ENCODE measurements at regions not wholly inside any gene's neighbourhood (a gene's known extent, or its start where the extent isn't known, plus 50 kb on each side); places are given as distances from the start of the nearest gene placed in this dataset.

- no peaks in the 10 kb centered on the region for H3K4me1 ChIP-seq (ENCODE audit: control insufficient read depth, insufficient read depth, low read length)
- H3K9me3 ChIP-seq (ENCODE audit: control insufficient read depth, low read length) = no peaks in the 10 kb centered on the region
- H3K4me3 ChIP-seq (ENCODE audit: insufficient read depth, low read depth, low read length) = no peak overlapping the region
- no peaks in the 10 kb centered on the region for H3K36me3 ChIP-seq (ENCODE audit: control insufficient read depth, insufficient read depth, low read length)
- no peaks in the 10 kb centered on the region for H3K27me3 ChIP-seq (ENCODE audit: control insufficient read depth, insufficient read depth, low read length, poor library complexity, severe bottlenecking)
- WGBS, 2 experiments = 93 to 94% methylated on average over 1 of the region's 1 CpG
- no peak overlapping the region for H3K27ac ChIP-seq (ENCODE audit: insufficient read depth, low read depth, low read length, poor library complexity, severe bottlenecking)
Measured at GRCh38 chr4:23481566-23481965, 408.3 kb downstream of the PPARGC1A start.

GRCh38 chr4:23477905-23478304, 411.9 kb downstream of the PPARGC1A start:
- Histone ChIP-seq H3K4me3 (ENCODE audit: insufficient read depth, low read depth, low read length) (no peak overlapping the region), H3K36me3 (ENCODE audit: control insufficient read depth, insufficient read depth, low read length) (no peaks in the 10 kb centered on the region), H3K27ac (ENCODE audit: insufficient read depth, low read depth, low read length, poor library complexity, severe bottlenecking) (no peak overlapping the region), H3K27me3 (ENCODE audit: control insufficient read depth, insufficient read depth, low read length, poor library complexity, severe bottlenecking) (no peaks in the 10 kb centered on the region), H3K9me3 (ENCODE audit: control insufficient read depth, low read length) (no peaks in the 10 kb centered on the region), H3K4me1 (ENCODE audit: control insufficient read depth, insufficient read depth, low read length) (no peaks in the 10 kb centered on the region)

GRCh38 chr4:23476515-23477090, 413.2 kb downstream of the PPARGC1A start:
- no peaks in the 10 kb centered on the region for H3K4me1 ChIP-seq (ENCODE audit: control insufficient read depth, insufficient read depth, low read length)
- H3K36me3 ChIP-seq (ENCODE audit: control insufficient read depth, insufficient read depth, low read length) = no peaks in the 10 kb centered on the region
- H3K9me3 ChIP-seq (ENCODE audit: control insufficient read depth, low read length) = no peaks in the 10 kb centered on the region
- no peak overlapping the region for H3K4me3 ChIP-seq (ENCODE audit: insufficient read depth, low read depth, low read length)
- WGBS, 2 experiments = 95 to 100% methylated on average over 1 of the region's 1 CpG
- H3K27me3 ChIP-seq (ENCODE audit: control insufficient read depth, insufficient read depth, low read length, poor library complexity, severe bottlenecking) = no peaks in the 10 kb centered on the region
- H3K27ac ChIP-seq (ENCODE audit: insufficient read depth, low read depth, low read length, poor library complexity, severe bottlenecking) = no peak overlapping the region

GRCh38 chr4:23463071-23463470, 426.8 kb downstream of the PPARGC1A start:
- no peak overlapping the region for H3K4me3 ChIP-seq (ENCODE audit: insufficient read depth, low read depth, low read length)
- H3K4me1 ChIP-seq (ENCODE audit: control insufficient read depth, insufficient read depth, low read length) = no peaks in the 10 kb centered on the region
- H3K9me3 ChIP-seq (ENCODE audit: control insufficient read depth, low read length) = no peaks in the 10 kb centered on the region
- H3K36me3 ChIP-seq (ENCODE audit: control insufficient read depth, insufficient read depth, low read length) = no peaks in the 10 kb centered on the region
- H3K27ac ChIP-seq (ENCODE audit: insufficient read depth, low read depth, low read length, poor library complexity, severe bottlenecking) = no peak overlapping the region
- H3K27me3 ChIP-seq (ENCODE audit: control insufficient read depth, insufficient read depth, low read length, poor library complexity, severe bottlenecking) = no peaks in the 10 kb centered on the region

GRCh38 chr4:23458054-23458453, 431.8 kb downstream of the PPARGC1A start:
- no peaks in the 10 kb centered on the region for H3K27me3 ChIP-seq (ENCODE audit: control insufficient read depth, insufficient read depth, low read length, poor library complexity, severe bottlenecking)

GRCh38 chr4:23456864-23457263, 433.0 kb downstream of the PPARGC1A start:
- Histone ChIP-seq H3K36me3 (ENCODE audit: control insufficient read depth, insufficient read depth, low read length) (no peaks in the 10 kb centered on the region), H3K27me3 (ENCODE audit: control insufficient read depth, insufficient read depth, low read length, poor library complexity, severe bottlenecking) (no peaks in the 10 kb centered on the region), H3K4me3 (ENCODE audit: insufficient read depth, low read depth, low read length) (no peak overlapping the region), H3K9me3 (ENCODE audit: control insufficient read depth, low read length) (no peaks in the 10 kb centered on the region), H3K27ac (ENCODE audit: insufficient read depth, low read depth, low read length, poor library complexity, severe bottlenecking) (no peak overlapping the region), H3K4me1 (ENCODE audit: control insufficient read depth, insufficient read depth, low read length) (no peaks in the 10 kb centered on the region)
- 90 to 91% methylated on average over 2 of the region's 2 CpGs for WGBS, 2 experiments

More at GRCh38 chr4:23458054-23458453, 431.8 kb downstream of the PPARGC1A start:
- Histone ChIP-seq H3K4me1 (ENCODE audit: control insufficient read depth, insufficient read depth, low read length) (no peaks in the 10 kb centered on the region), H3K4me3 (ENCODE audit: insufficient read depth, low read depth, low read length) (no peak overlapping the region), H3K36me3 (ENCODE audit: control insufficient read depth, insufficient read depth, low read length) (no peaks in the 10 kb centered on the region), H3K9me3 (ENCODE audit: control insufficient read depth, low read length) (no peaks in the 10 kb centered on the region), H3K27ac (ENCODE audit: insufficient read depth, low read depth, low read length, poor library complexity, severe bottlenecking) (no peak overlapping the region)
- WGBS, 2 experiments = 97 to 100% methylated on average over 1 of the region's 1 CpG

GRCh38 chr4:23455456-23456158, 434.2 kb downstream of the PPARGC1A start:
- Histone ChIP-seq H3K27ac (ENCODE audit: insufficient read depth, low read depth, low read length, poor library complexity, severe bottlenecking) (no peak overlapping the region), H3K9me3 (ENCODE audit: control insufficient read depth, low read length) (no peaks in the 10 kb centered on the region), H3K4me3 (ENCODE audit: insufficient read depth, low read depth, low read length) (no peak overlapping the region), H3K36me3 (ENCODE audit: control insufficient read depth, insufficient read depth, low read length) (no peaks in the 10 kb centered on the region), H3K4me1 (ENCODE audit: control insufficient read depth, insufficient read depth, low read length) (no peaks in the 10 kb centered on the region), H3K27me3 (ENCODE audit: control insufficient read depth, insufficient read depth, low read length, poor library complexity, severe bottlenecking) (no peaks in the 10 kb centered on the region)
- WGBS, 2 experiments = 36 to 41% methylated on average over 4 to 5 of the region's 5 CpGs

- no peaks in the 10 kb centered on the region for H3K27me3 ChIP-seq (ENCODE audit: control insufficient read depth, insufficient read depth, low read length, poor library complexity, severe bottlenecking)
- 93% methylated on average over 1 of the region's 1 CpG for WGBS, 2 experiments
Measured at GRCh38 chr4:23441530-23442069, 448.2 kb downstream of the PPARGC1A start.

GRCh38 chr4:23438764-23439163, 451.1 kb downstream of the PPARGC1A start:
- Histone ChIP-seq H3K9me3 (ENCODE audit: control insufficient read depth, low read length) (no peaks in the 10 kb centered on the region), H3K27ac (ENCODE audit: insufficient read depth, low read depth, low read length, poor library complexity, severe bottlenecking) (no peak overlapping the region), H3K4me1 (ENCODE audit: control insufficient read depth, insufficient read depth, low read length) (no peaks in the 10 kb centered on the region), H3K36me3 (ENCODE audit: control insufficient read depth, insufficient read depth, low read length) (no peaks in the 10 kb centered on the region), H3K27me3 (ENCODE audit: control insufficient read depth, insufficient read depth, low read length, poor library complexity, severe bottlenecking) (no peaks in the 10 kb centered on the region), H3K4me3 (ENCODE audit: insufficient read depth, low read depth, low read length) (no peak overlapping the region)
- WGBS, 2 experiments = 94 to 100% methylated on average over 1 of the region's 1 CpG

More at GRCh38 chr4:23441530-23442069, 448.2 kb downstream of the PPARGC1A start:
- Histone ChIP-seq H3K4me3 (ENCODE audit: insufficient read depth, low read depth, low read length) (no peak overlapping the region), H3K9me3 (ENCODE audit: control insufficient read depth, low read length) (no peaks in the 10 kb centered on the region), H3K36me3 (ENCODE audit: control insufficient read depth, insufficient read depth, low read length) (no peaks in the 10 kb centered on the region), H3K27ac (ENCODE audit: insufficient read depth, low read depth, low read length, poor library complexity, severe bottlenecking) (no peak overlapping the region), H3K4me1 (ENCODE audit: control insufficient read depth, insufficient read depth, low read length) (no peaks in the 10 kb centered on the region)

GRCh38 chr4:23429497-23429896, 460.4 kb downstream of the PPARGC1A start:
- no peaks in the 10 kb centered on the region for H3K27me3 ChIP-seq (ENCODE audit: control insufficient read depth, insufficient read depth, low read length, poor library complexity, severe bottlenecking)
- no peaks in the 10 kb centered on the region for H3K36me3 ChIP-seq (ENCODE audit: control insufficient read depth, insufficient read depth, low read length)
- H3K4me3 ChIP-seq (ENCODE audit: insufficient read depth, low read depth, low read length) = no peak overlapping the region
- no peak overlapping the region for H3K27ac ChIP-seq (ENCODE audit: insufficient read depth, low read depth, low read length, poor library complexity, severe bottlenecking)
- H3K4me1 ChIP-seq (ENCODE audit: control insufficient read depth, insufficient read depth, low read length) = no peaks in the 10 kb centered on the region
- no peaks in the 10 kb centered on the region for H3K9me3 ChIP-seq (ENCODE audit: control insufficient read depth, low read length)

Measured in ectodermal cell (in vitro differentiated cells).